WI38 (cell line): ENCODE measurements at regions not wholly inside any gene's neighbourhood (a gene's known extent, or its start where the extent isn't known, plus 50 kb on each side); places are given as distances from the start of the nearest gene placed in this dataset.

Experiments
- H3K4me3 ChIP-seq: 2 replicates; pipeline ENCODE4 v1.5.1; 2011; ENCODE audit warnings: low read depth, mild to moderate bottlenecking, control low read depth, low read length
- TF ChIP-seq, protein P1 (sequence below): IDR thresholded peaks from 2 replicates; pipeline ENCODE4 v1.5.1; 2012; ENCODE audit warnings: low read depth, mild to moderate bottlenecking, control low read depth, low read length

DNA sequence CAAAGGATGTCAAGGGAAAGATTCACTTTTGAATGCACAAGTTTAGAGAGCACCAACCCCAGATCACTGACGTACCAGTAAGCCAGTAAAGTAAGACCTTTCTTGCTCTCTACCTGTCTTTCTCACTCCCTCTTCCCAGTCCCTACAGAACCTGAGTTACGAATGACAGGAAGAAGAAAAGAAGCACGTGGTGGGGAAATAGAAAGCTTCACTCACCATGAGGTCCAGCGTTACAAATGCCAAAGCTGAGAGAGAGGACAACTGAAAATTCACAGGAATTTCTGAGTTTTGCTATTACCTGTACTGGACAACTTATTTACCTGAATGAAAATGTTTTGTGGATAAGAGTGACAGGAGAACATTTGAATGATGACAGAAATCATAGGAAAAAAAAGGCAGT lies 133.2 kb upstream of the GBE1 start:
- no peak overlapping the region for H3K4me3 ChIP-seq
- TF ChIP-seq, protein P1, sequence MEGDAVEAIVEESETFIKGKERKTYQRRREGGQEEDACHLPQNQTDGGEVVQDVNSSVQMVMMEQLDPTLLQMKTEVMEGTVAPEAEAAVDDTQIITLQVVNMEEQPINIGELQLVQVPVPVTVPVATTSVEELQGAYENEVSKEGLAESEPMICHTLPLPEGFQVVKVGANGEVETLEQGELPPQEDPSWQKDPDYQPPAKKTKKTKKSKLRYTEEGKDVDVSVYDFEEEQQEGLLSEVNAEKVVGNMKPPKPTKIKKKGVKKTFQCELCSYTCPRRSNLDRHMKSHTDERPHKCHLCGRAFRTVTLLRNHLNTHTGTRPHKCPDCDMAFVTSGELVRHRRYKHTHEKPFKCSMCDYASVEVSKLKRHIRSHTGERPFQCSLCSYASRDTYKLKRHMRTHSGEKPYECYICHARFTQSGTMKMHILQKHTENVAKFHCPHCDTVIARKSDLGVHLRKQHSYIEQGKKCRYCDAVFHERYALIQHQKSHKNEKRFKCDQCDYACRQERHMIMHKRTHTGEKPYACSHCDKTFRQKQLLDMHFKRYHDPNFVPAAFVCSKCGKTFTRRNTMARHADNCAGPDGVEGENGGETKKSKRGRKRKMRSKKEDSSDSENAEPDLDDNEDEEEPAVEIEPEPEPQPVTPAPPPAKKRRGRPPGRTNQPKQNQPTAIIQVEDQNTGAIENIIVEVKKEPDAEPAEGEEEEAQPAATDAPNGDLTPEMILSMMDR = no peak

DNA sequence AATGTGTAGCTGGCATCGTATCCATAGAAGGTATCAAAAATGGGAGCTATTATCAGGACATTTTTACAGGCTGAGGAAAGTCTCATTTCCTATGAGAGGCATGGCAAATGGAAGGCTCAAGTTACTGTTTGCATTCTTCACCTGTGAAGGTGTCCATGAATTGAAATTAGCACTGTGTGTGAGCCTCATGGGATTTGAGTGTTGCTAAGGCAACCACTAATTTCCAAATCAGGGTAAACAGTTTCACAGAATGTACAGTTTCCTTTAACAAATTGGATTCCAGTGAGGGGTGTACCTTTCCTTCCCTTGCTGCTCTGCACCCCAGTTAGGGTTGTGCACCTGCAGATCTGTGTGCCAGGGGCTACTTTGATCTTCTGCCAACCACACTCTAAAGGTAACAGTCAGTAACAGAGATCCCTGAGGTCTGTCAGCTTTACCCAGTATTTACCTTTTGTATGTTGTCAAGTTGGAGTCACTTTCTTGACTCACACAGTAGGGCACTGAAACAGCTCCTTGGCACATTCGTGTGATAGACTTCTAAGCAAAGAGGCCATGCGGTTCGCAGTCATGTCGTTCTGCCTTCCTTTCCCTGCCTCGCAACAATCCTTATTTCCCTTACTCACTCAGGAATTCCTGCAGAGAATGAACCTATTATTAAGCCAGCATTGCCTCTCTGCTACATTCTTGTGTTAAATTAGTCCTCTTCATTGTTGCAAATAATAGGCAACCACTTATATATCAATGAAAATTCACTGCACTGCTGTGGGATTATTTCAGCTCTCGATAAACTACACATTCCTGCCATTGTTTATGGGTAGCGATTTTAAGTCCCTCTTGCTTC lies 129.8 kb upstream of the GBE1 start:
- TF ChIP-seq, protein P1 = no peak
- no peak overlapping the region for H3K4me3 ChIP-seq

DNA sequence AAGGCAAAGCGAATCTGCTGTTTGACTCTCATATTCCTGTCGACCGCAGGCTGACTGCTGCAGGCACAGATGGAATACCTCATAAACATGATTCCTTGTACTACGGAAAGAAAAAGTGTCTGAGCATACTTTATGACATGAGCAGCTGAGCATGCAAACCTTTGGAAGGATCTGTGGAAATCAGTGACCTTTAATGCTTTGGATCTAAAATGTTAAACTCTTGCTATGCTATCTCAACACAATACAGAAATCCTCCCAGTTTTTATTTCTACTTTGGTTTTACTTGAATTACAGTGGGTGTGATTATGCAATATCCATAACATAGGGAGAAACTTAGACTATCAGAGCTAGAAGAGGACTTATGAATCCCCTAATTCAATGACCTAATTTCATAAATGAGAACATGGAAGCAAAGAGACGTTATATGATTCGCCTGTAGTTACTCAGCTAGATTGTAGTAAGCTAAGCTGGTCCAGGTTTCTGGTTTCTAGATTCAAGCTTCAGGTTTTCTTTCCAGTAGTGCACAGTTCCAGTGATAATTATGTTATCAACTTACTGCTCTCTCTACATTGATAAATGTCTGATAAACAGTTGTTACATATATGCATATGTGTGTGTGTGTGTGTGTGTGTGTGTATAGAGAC lies 127.6 kb upstream of the GBE1 start:
- TF ChIP-seq, protein P1 = no peak
- H3K4me3 ChIP-seq = 0 out of 2 replicates have a peak overlapping the region, but pooled peaks have one; percentile 6

DNA sequence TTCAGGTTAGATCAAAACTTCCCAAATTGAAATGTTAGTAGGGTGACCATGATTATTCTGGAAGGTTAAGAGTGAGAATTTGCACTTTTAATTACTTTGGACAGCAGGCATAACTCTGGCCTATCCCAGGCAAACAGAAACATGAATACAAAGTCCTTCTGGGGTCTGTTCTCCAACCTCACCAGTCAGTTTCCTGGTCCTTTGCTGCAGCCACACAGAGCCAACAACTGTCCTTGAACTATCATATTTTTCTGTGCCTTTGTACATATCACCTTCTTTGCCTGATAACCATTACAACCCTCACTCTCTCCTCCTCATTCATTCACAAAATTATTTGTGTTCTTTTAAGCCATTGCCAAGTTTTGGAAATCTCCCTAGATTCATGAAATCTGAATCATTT lies 126.0 kb upstream of the GBE1 start:
- no peak overlapping the region for H3K4me3 ChIP-seq
- TF ChIP-seq, protein P1 = no peak

DNA sequence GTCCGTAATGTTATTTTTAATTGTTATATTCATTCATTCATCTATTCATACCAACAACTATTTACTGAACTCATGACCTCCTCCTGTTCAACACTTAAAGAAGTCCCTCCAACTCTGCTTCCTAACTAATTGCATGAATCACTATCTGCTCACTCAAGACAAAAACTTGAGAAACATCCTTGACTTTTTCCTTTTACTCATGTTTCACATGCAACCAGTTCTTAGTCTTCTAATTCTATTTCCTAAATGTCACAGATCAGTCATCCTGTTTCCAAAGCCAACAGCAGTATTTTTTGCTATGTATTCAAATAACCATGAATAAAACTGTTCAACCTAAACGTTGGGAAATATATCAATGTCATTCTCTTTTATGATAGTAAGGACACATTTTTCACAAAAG lies 124.6 kb upstream of the GBE1 start:
- TF ChIP-seq, protein P1 = no peak

DNA sequence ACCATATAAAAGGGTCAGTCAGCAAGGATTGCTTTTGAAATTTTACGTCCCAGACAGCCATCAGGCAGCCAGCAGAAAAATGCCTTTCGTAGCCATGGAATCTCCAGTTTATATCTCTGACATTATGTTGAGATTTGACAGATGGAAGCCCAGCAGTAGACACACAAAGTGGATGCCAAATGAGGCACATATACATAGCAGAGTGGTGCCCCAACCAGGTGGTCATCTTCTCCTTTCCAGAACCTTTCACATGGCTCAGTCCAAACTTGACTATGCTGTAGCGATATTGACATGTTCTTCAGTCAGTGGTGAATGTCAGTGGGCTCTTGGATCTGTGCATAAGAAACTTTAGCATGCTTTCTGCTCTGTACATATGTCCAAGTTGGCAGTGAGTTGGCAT lies 123.3 kb upstream of the GBE1 start:
- no peak overlapping the region for H3K4me3 ChIP-seq
- TF ChIP-seq, protein P1 = no peak

More for the DNA sequence above, 124.6 kb upstream of the GBE1 start:
- H3K4me3 ChIP-seq = no peak overlapping the region

DNA sequence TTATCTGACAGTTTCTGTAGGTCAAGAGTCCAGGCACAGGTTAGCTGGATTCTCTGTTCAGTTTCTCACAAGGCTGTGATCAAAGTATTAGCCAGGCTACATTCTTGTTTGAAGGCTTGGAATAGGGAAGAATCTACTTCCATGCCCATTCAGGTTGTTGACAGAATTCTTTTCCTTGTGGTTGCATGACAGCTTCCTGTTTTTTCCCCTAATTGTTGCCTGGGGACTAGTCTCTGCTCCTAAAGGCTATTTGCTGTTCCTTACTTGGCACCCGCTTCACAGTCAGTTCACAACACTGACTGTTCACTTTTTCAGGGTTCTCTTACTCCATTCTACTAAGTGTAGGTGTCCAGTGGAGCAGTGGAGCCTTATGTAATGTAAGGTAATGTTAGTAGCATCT lies 115.4 kb upstream of the GBE1 start:
- TF ChIP-seq, protein P1 = no peak
- H3K4me3 ChIP-seq = no peak overlapping the region
